Uterus (tissue), 3 donors: ENCODE measurements at regions not wholly inside any gene's neighbourhood (a gene's known extent, or its start where the extent isn't known, plus 50 kb on each side); places are given as distances from the start of the nearest gene placed in this dataset.

Source experiments
- DNase-seq, 2 donors: peaks; one replicate each; pipeline ENCODE4 v3.0.0-alpha.2; 2019 to 2020
- H3K27ac ChIP-seq, 2 donors: fragments of 200-600 bp; sonication (generic); 1 replicate in 1 of 2; 2 replicates in 1 of 2; pipeline ENCODE4 v1.5.1; 2016 to 2018
- H3K27me3 ChIP-seq, 2 donors: fragments of 200-600 bp; sonication (generic); one replicate each; pipeline ENCODE4 v1.5.1; 2018 to 2019; ENCODE audit warnings: control low read depth in 1 of 2
- H3K36me3 ChIP-seq, 2 donors: fragments of 200-600 bp; sonication (generic); one replicate each; pipeline ENCODE4 v1.5.1; 2019; ENCODE audit warnings: control low read depth in 1 of 2
- H3K4me1 ChIP-seq, 2 donors: fragments of 200-600 bp; sonication (generic); one replicate each; pipeline ENCODE4 v1.5.1; 2018 to 2019; ENCODE audit warnings: control low read depth in 1 of 2
- H3K4me3 ChIP-seq, 2 donors: fragments of 200-600 bp; sonication (generic); 1 replicate in 1 of 2; 2 replicates in 1 of 2; pipeline ENCODE4 v1.5.1; 2018 to 2019; ENCODE audit warnings: mild to moderate bottlenecking in 1 of 2
- H3K9me3 ChIP-seq, 2 donors: fragments of 200-600 bp; sonication (generic); one replicate each; pipeline ENCODE4 v1.5.1; 2019; ENCODE audit warnings: control low read depth in 1 of 2
- CTCF ChIP-seq, 4 experiments: fragments of 200-600 bp in 2 of 4; fragments of 450-650 bp in 2 of 4; sonication (generic) in 2 of 4; IDR thresholded peaks; one replicate each; pipeline ENCODE4 v1.5.1; 2016 to 2019; ENCODE audit warnings: antibody characterized with exemption in 4 of 4, mild to moderate bottlenecking in 2 of 4, moderate library complexity in 1 of 4
- POLR2A ChIP-seq, 2 donors: fragments of 450-650 bp; IDR thresholded peaks; one replicate each; pipeline ENCODE4 v1.6.1; 2016; ENCODE audit warnings: antibody characterized with exemption in 2 of 2, mild to moderate bottlenecking in 1 of 2, moderate library complexity in 1 of 2
- intact Hi-C: fragments of 100-400 bp; cut with DNase I; formaldehyde crosslinking; loops from one replicate; pipeline ENCODE4 v1.15.1; 2023; ENCODE audit warnings: low total_unique reads
- donor health status: DM: yes; HTN: yes; CAD: no.

DNA sequence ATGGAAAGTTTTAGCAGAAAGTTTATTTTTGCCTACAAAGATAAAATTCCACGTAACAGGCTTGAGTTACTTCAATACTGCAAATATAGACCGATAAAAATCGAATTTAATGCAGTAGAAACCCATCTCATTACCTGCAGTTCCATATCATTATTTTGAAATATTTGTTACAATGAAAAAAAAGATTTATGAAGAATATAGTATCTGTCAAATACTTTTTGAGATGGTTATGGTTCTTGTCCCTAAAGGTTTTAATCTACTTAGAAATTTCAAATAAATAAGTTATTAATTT, 273.5 kb downstream of the ADAMTS20 start:
- intact Hi-C loops: no loop called here
- H3K9me3 ChIP-seq: no peaks in the 10 kb centered on the region
- no peak for DNase-seq
- H3K27me3 ChIP-seq: no peaks in the 10 kb centered on the region
- no peaks in the 10 kb centered on the region for H3K4me1 ChIP-seq
- no peaks in the 10 kb centered on the region for H3K36me3 ChIP-seq
- no peak for TF ChIP-seq CTCF (IDR thresholded peaks at IDR 0.05)
- no peak for TF ChIP-seq POLR2A (IDR thresholded peaks at IDR 0.05)
- no peak overlapping the region for H3K4me3 ChIP-seq
- H3K27ac ChIP-seq: no peak overlapping the region

DNA sequence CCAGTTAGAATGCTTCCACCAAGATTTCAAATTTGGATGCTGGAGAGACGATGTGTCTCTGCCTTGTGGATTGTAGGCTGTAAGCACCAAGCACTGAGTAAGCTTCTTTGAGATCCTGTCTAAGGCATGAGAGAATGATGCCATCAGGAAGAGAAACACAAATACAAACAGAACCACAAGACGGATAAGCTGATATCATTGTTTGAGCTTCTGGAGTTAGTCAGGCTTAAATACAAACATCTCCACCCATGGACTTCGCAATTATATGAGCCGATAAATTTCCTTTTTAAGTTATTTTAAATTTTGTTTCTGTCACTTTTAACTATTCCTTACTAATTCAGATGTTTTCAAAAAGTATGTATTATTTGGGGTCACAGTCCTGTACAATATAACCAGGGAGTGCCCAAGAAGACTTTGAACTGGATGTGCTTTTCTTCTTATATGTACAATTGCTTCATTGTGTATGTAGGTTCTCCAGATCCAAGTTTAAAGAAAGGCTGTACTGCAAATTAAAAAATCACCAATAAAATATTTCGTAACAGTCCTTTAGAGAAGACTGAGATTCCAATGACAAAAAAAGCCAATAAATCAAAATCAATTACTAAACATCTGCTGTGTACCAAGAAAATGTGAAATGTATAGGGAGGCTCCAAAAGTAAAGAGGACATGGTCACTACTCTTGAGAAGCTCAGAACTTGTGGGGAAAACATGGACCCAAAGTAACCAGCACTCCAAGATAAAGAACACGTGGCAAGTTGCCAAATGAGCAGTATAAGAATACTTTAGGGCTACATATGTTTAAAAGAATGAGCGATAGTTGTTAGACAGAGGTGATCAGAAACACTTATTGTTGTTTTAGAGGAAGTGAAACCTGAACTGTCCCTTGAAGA, 274.1 kb downstream of the ADAMTS20 start:
- Histone ChIP-seq H3K27ac (no peak overlapping the region), H3K4me3 (no peak overlapping the region), H3K27me3 (no peaks in the 10 kb centered on the region), H3K4me1 (no peaks in the 10 kb centered on the region), H3K9me3 (no peaks in the 10 kb centered on the region), H3K36me3 (no peaks in the 10 kb centered on the region)
- TF ChIP-seq POLR2A (IDR thresholded peaks at IDR 0.05) (no peak), CTCF (IDR thresholded peaks at IDR 0.05) (no peak)
- intact Hi-C loops: no loop called here
- no peak for DNase-seq

DNA sequence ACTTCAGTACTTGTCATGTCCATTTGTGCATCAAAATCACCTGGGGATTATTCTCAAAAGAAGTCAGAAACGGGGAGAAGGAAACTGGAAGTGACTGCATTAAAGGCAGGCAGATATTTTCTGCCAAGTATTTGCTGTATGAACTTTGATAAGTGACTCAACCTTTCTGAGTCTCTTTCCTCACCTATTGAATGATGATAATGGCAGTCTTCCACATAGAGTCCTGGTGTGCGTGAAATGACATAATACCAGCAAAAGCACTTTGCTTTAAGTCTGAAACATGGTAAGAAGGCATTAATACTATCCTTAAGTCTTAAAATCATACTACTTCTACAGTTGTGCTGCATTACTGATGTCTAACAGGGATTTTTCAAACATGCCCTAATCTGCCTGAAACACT, 278.5 kb downstream of the ADAMTS20 start:
- no peak for DNase-seq
- Histone ChIP-seq H3K4me1 (no peaks in the 10 kb centered on the region), H3K27me3 (no peaks in the 10 kb centered on the region), H3K36me3 (no peaks in the 10 kb centered on the region), H3K9me3 (no peaks in the 10 kb centered on the region), H3K27ac (no peak overlapping the region), H3K4me3 (no peak overlapping the region)
- intact Hi-C loops: no loop called here
- TF ChIP-seq POLR2A (IDR thresholded peaks at IDR 0.05) (no peak), CTCF (IDR thresholded peaks at IDR 0.05) (no peak)

DNA sequence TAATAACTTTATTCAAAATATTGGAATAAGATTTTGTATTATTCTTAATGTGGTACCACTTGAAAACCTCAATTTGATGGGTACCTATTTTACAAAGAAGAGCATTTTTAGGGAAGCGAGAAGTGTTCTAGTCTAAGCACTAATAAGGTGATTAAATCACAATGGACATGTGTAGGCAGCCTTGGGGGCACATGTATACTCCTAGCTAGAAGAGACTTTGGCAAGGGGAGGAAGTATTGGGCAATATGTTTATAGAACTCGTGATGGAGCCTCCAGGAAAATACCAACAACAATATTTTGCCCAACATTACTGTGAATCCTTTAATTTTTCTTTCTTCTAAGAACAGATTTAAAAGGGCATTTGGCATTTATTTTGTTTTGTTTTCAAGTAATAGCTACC, 280.3 kb downstream of the ADAMTS20 start:
- no peaks in the 10 kb centered on the region for H3K4me1 ChIP-seq
- H3K27me3 ChIP-seq: no peaks in the 10 kb centered on the region
- TF ChIP-seq CTCF (IDR thresholded peaks at IDR 0.05): no peak
- TF ChIP-seq POLR2A (IDR thresholded peaks at IDR 0.05): no peak
- peak overlapping the region; percentile 12 to 28 for H3K27ac ChIP-seq
- no peaks in the 10 kb centered on the region for H3K9me3 ChIP-seq
- intact Hi-C loops: no loop called here
- no peaks in the 10 kb centered on the region for H3K36me3 ChIP-seq
- no peak overlapping the region for H3K4me3 ChIP-seq
- DNase-seq: no peak

- H3K27ac ChIP-seq: no peak overlapping the region
- DNase-seq: no peak
- no peaks in the 10 kb centered on the region for H3K27me3 ChIP-seq
- no peaks in the 10 kb centered on the region for H3K9me3 ChIP-seq
- H3K4me3 ChIP-seq: no peak overlapping the region
- H3K36me3 ChIP-seq: no peaks in the 10 kb centered on the region
- TF ChIP-seq POLR2A (IDR thresholded peaks at IDR 0.05) (no peak), CTCF (IDR thresholded peaks at IDR 0.05) (no peak)
- H3K4me1 ChIP-seq: no peaks in the 10 kb centered on the region
- intact Hi-C loops: no loop called here
Measured at GRCh38 chr12:43267818-43268217, 284.2 kb downstream of the ADAMTS20 start.
